ENCODE measurements at regions not wholly inside any gene's neighbourhood (a gene's known extent, or its start where the extent isn't known, plus 50 kb on each side); places are given as distances from the start of the nearest gene placed in this dataset.

DNA sequence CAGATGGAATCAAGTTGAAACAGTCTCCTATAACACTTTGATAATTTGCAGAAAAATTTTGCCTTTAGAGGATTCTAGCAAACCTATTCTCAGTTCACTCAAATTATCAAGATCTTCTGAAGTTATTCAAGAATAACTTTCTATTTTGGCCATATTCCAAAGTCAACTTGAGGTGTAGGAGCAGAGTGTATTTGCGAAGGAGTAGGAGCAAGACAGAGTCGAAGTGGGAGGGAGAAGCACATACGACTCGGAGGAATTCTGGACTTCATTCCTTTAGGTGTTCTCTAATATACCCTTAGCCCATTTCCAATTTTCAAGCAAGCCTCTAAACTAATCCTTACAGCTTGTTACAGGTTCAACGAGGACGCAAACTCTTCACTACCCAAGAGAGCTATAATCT, 252.9 kb downstream of the GPM6A start:
- H3K36me3 Mint-ChIP-seq: no peaks in the 10 kb centered on the region
- H3K27me3 Mint-ChIP-seq: no peaks in the 10 kb centered on the region
- ATAC-seq (ENCODE audit: low read depth in 2 of 2) (no peak), DNase-seq (no peak)
- Histone ChIP-seq H3K36me3 (ENCODE audit: control insufficient read depth, insufficient read depth, low read length) (no peaks in the 10 kb centered on the region), H3K4me1 (ENCODE audit: control insufficient read depth, insufficient read depth, low read length, poor library complexity, severe bottlenecking) (no peaks in the 10 kb centered on the region), H3K27me3 (ENCODE audit: control insufficient read depth, insufficient read depth, low read length) (no peaks in the 10 kb centered on the region), H3K9me3 (ENCODE audit: control insufficient read depth in 2 of 2, low read length in 2 of 2) (no peaks in the 10 kb centered on the region), H3K27ac (ENCODE audit: insufficient read depth, low read length, poor library complexity, severe bottlenecking) (no peak overlapping the region), H3K4me3 (ENCODE audit: low read depth, low read length) (no peak overlapping the region)
- no peak overlapping the region for H3K4me3 Mint-ChIP-seq
- no peak overlapping the region for H3K27ac Mint-ChIP-seq
- H3K4me1 Mint-ChIP-seq: no peaks in the 10 kb centered on the region
- H3K9me3 Mint-ChIP-seq: peaks cover 1 to 15% (median 5%) of the 10 kb centered on the region in 7 donors

DNA sequence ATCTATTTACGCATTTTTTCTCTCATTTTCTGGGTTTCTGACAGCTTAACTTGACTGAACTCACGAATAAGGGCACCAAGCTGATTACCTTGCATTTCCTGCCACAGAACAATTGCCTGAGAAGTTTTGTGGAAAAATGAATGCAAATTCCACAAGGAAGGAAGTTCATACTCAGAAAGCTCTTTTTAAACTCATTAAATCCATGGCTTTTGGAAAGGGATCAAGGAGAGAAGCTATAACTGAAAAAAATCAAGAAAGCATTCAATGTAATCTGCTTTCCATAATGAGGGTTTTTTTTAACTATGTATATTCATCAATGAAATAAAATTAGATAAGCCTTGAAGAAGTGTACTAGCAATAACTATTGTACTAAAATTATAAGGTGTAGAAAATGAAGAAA, 252.5 kb downstream of the GPM6A start:
- Mint-ChIP-seq H3K27me3 (no peaks in the 10 kb centered on the region), H3K27ac (no peak overlapping the region), H3K36me3 (no peaks in the 10 kb centered on the region), H3K9me3 (peaks cover 1 to 15% (median 6%) of the 10 kb centered on the region in 7 donors), H3K4me3 (no peak overlapping the region), H3K4me1 (no peaks in the 10 kb centered on the region)
- Histone ChIP-seq H3K4me3 (ENCODE audit: low read depth, low read length) (no peak overlapping the region), H3K27ac (ENCODE audit: insufficient read depth, low read length, poor library complexity, severe bottlenecking) (no peak overlapping the region), H3K36me3 (ENCODE audit: control insufficient read depth, insufficient read depth, low read length) (no peaks in the 10 kb centered on the region), H3K9me3 (ENCODE audit: control insufficient read depth in 2 of 2, low read length in 2 of 2) (no peaks in the 10 kb centered on the region), H3K4me1 (ENCODE audit: control insufficient read depth, insufficient read depth, low read length, poor library complexity, severe bottlenecking) (no peaks in the 10 kb centered on the region), H3K27me3 (ENCODE audit: control insufficient read depth, insufficient read depth, low read length) (no peaks in the 10 kb centered on the region)
- DNase-seq (no peak), ATAC-seq (ENCODE audit: low read depth in 2 of 2) (no peak)

DNA sequence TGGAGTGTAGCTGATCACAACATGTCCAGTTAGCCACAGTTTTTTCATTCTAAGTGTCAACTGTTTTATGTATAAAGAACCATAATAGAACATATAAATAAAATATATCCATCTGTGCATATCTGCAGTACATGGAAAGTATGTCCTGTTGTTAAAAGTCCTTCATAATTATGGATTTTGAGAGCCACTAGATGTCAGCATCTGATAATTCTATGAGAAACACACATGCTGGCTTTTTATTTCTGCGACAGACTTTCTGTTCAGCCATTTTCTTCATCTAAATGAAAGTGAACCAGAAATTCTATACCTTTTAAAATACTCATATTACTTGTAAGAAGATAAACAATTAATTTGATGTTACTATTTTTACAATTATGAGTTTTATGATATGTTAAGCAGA, 251.5 kb downstream of the GPM6A start:
- Histone ChIP-seq H3K36me3 (ENCODE audit: control insufficient read depth, insufficient read depth, low read length) (no peaks in the 10 kb centered on the region), H3K4me3 (ENCODE audit: low read depth, low read length) (no peak overlapping the region), H3K27me3 (ENCODE audit: control insufficient read depth, insufficient read depth, low read length) (no peaks in the 10 kb centered on the region), H3K27ac (ENCODE audit: insufficient read depth, low read length, poor library complexity, severe bottlenecking) (no peak overlapping the region), H3K9me3 (ENCODE audit: control insufficient read depth in 2 of 2, low read length in 2 of 2) (no peaks in the 10 kb centered on the region), H3K4me1 (ENCODE audit: control insufficient read depth, insufficient read depth, low read length, poor library complexity, severe bottlenecking) (no peaks in the 10 kb centered on the region)
- Mint-ChIP-seq H3K36me3 (no peaks in the 10 kb centered on the region), H3K27me3 (no peaks in the 10 kb centered on the region), H3K4me3 (no peak overlapping the region), H3K9me3 (peaks cover 0 to 15% (median 6%) of the 10 kb centered on the region in 7 donors), H3K4me1 (no peaks in the 10 kb centered on the region), H3K27ac (no peak overlapping the region)
- ATAC-seq (ENCODE audit: low read depth in 2 of 2) (no peak), DNase-seq (no peak)

DNA sequence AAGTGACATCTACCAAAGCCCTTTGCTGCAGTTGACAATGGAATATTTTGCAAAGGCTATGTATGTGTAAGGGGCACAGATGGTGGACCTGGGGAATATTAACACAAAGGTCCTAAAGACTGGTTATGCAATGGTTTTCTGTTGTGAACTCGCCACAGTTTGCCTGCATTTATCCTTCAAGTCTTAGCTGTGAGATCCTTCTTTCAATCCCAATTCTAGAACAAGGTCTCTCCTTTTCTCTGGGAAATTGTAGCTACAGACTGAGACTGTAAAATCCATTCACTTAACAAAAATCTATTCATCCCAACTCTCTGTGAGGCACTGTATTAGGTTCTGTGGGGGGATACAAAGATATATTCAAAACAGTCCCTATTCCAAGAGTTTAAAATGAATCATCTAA, 250.4 kb downstream of the GPM6A start:
- ATAC-seq (ENCODE audit: low read depth in 2 of 2): no peak
- no peaks in the 10 kb centered on the region for H3K9me3 ChIP-seq (ENCODE audit: control insufficient read depth in 2 of 2, low read length in 2 of 2)
- no peak for DNase-seq
- no peaks in the 10 kb centered on the region for H3K36me3 ChIP-seq (ENCODE audit: control insufficient read depth, insufficient read depth, low read length)
- H3K27ac ChIP-seq (ENCODE audit: insufficient read depth, low read length, poor library complexity, severe bottlenecking): no peak overlapping the region
- no peaks in the 10 kb centered on the region for H3K27me3 Mint-ChIP-seq
- H3K4me3 Mint-ChIP-seq: no peak overlapping the region
- H3K4me1 ChIP-seq (ENCODE audit: control insufficient read depth, insufficient read depth, low read length, poor library complexity, severe bottlenecking): no peaks in the 10 kb centered on the region
- H3K4me3 ChIP-seq (ENCODE audit: low read depth, low read length): no peak overlapping the region
- no peaks in the 10 kb centered on the region for H3K4me1 Mint-ChIP-seq
- H3K36me3 Mint-ChIP-seq: no peaks in the 10 kb centered on the region
- H3K27ac Mint-ChIP-seq: no peak overlapping the region
- H3K9me3 Mint-ChIP-seq: peaks cover 0 to 13% (median 6%) of the 10 kb centered on the region in 7 donors
- H3K27me3 ChIP-seq (ENCODE audit: control insufficient read depth, insufficient read depth, low read length): no peaks in the 10 kb centered on the region

DNA sequence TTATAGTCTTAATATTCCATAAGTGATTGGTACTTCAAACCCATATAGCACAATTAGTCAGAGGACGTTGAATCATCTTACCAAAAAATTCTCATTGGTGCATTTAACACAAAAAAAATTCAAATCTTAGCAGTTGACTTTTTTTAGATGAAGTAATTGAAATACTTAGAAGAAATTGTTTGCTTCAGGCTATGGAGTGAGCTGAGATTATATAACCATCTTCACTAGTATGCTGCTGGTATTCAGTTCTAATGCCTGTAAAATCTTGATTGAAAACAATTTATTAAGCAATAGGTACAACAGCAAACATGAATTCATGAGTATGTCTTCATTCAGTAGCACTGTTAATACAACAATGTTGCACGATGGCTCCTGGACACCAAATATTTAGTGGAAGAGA, 250.0 kb downstream of the GPM6A start:
- no peaks in the 10 kb centered on the region for H3K4me1 Mint-ChIP-seq
- H3K4me3 Mint-ChIP-seq: no peak overlapping the region
- H3K27ac ChIP-seq (ENCODE audit: insufficient read depth, low read length, poor library complexity, severe bottlenecking): no peak overlapping the region
- H3K27me3 ChIP-seq (ENCODE audit: control insufficient read depth, insufficient read depth, low read length): no peaks in the 10 kb centered on the region
- no peaks in the 10 kb centered on the region for H3K36me3 Mint-ChIP-seq
- DNase-seq (no peak), ATAC-seq (ENCODE audit: low read depth in 2 of 2) (no peak)
- H3K4me3 ChIP-seq (ENCODE audit: low read depth, low read length): no peak overlapping the region
- no peaks in the 10 kb centered on the region for H3K4me1 ChIP-seq (ENCODE audit: control insufficient read depth, insufficient read depth, low read length, poor library complexity, severe bottlenecking)
- H3K9me3 ChIP-seq (ENCODE audit: control insufficient read depth in 2 of 2, low read length in 2 of 2): no peaks in the 10 kb centered on the region
- peaks cover 0 to 13% (median 3%) of the 10 kb centered on the region in 7 donors for H3K9me3 Mint-ChIP-seq
- no peaks in the 10 kb centered on the region for H3K27me3 Mint-ChIP-seq
- no peaks in the 10 kb centered on the region for H3K36me3 ChIP-seq (ENCODE audit: control insufficient read depth, insufficient read depth, low read length)
- H3K27ac Mint-ChIP-seq: no peak overlapping the region

DNA sequence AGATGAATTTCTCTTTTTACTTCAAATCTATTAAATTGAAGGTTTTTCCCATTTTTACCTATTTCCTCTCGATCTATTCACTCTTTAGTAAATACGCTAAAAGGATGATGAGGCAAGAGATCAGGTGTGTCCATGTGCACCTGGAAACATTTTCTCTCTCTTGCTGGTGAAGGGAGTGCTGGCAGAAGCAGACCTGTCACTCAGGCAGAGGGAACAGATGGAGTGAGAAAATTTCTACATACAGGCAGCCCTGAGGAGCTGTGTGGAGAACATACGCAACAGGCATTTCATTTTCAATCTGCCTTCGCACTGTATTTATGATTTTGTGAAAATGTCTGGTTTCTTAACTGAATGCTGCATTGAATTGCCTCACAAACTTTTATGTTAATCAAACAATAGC, 249.5 kb downstream of the GPM6A start:
- Histone ChIP-seq H3K27me3 (ENCODE audit: control insufficient read depth, insufficient read depth, low read length) (no peaks in the 10 kb centered on the region), H3K36me3 (ENCODE audit: control insufficient read depth, insufficient read depth, low read length) (no peaks in the 10 kb centered on the region), H3K4me1 (ENCODE audit: control insufficient read depth, insufficient read depth, low read length, poor library complexity, severe bottlenecking) (no peaks in the 10 kb centered on the region), H3K27ac (ENCODE audit: insufficient read depth, low read length, poor library complexity, severe bottlenecking) (no peak overlapping the region), H3K4me3 (ENCODE audit: low read depth, low read length) (no peak overlapping the region), H3K9me3 (ENCODE audit: control insufficient read depth in 2 of 2, low read length in 2 of 2) (no peaks in the 10 kb centered on the region)
- Mint-ChIP-seq H3K27ac (no peak overlapping the region), H3K36me3 (no peaks in the 10 kb centered on the region), H3K27me3 (no peaks in the 10 kb centered on the region), H3K9me3 (peaks cover 0 to 13% (median 4%) of the 10 kb centered on the region in 7 donors), H3K4me3 (no peak overlapping the region), H3K4me1 (no peaks in the 10 kb centered on the region)
- ATAC-seq (ENCODE audit: low read depth in 2 of 2): no peak
- no peak for DNase-seq

Measured in CD4-positive, CD25-positive, alpha-beta regulatory T cell (primary cell).